Cardiac fibroblast (primary cell): ENCODE measurements at regions not wholly inside any gene's neighbourhood (a gene's known extent, or its start where the extent isn't known, plus 50 kb on each side); places are given as distances from the start of the nearest gene placed in this dataset.
"Not testable (repeated sequence)": the region's sequence is repeated elsewhere in the genome, so short reads cannot be mapped to it uniquely, and the experiment has no call there.

ENCODE experiments used
- DNase-seq, 2 donors: peaks; one replicate each; pipeline versions ENCODE4 v3.0.0 to v3.0.0-alpha.2; 2010; ENCODE audit warnings: low read depth in 2 of 2
- H3K4me3 ChIP-seq, 2 donors: replicated peaks in 1 of 2; 1 replicate in 1 of 2; 2 replicates in 1 of 2; pipeline ENCODE4 v1.5.1; 2011; ENCODE audit warnings: low read depth in 2 of 2, low read length in 2 of 2, mild to moderate bottlenecking in 2 of 2, moderate library complexity in 1 of 2
- CTCF ChIP-seq: IDR thresholded peaks from one replicate; pipeline ENCODE4 v1.5.1; 2011; ENCODE audit warnings: low read depth, mild to moderate bottlenecking, low read length, inconsistent platforms

GRCh38 chr18:1760901-1761300, 810.4 kb downstream of the METTL4 start:
- no peak overlapping the region for H3K4me3 ChIP-seq
- no peak for DNase-seq
- TF ChIP-seq CTCF: no peak

GRCh38 chr18:1774261-1774660, 797.0 kb downstream of the METTL4 start:
- no peak overlapping the region for H3K4me3 ChIP-seq
- DNase-seq: no peak
- no peak for TF ChIP-seq CTCF

GRCh38 chr18:1777843-1778242, 793.5 kb downstream of the METTL4 start:
- DNase-seq: no peak
- no peak for TF ChIP-seq CTCF
- no peak overlapping the region for H3K4me3 ChIP-seq

- no peak for TF ChIP-seq CTCF
- no peak for DNase-seq
- no peak overlapping the region for H3K4me3 ChIP-seq
Measured at GRCh38 chr18:1778496-1779178, 792.7 kb downstream of the METTL4 start.

- H3K4me3 ChIP-seq: no peak overlapping the region
- TF ChIP-seq CTCF: no peak
- no peak for DNase-seq
Measured at GRCh38 chr18:1779587-1779986, 791.7 kb downstream of the METTL4 start.

- no peak for TF ChIP-seq CTCF
- H3K4me3 ChIP-seq: no peak overlapping the region
- DNase-seq: no peak
Measured at GRCh38 chr18:1784113-1784512, 787.2 kb downstream of the METTL4 start.

- not testable (repeated sequence) for DNase-seq, H3K4me3 ChIP-seq
Measured at GRCh38 chr18:1785980-1786379, 785.3 kb downstream of the METTL4 start.
